ENCODE measurements at regions not wholly inside any gene's neighbourhood (a gene's known extent, or its start where the extent isn't known, plus 50 kb on each side); places are given as distances from the start of the nearest gene placed in this dataset.

GRCh38 chr5:152288499-152288898 is 116.6 kb downstream of the NMUR2 start:
- Histone ChIP-seq H3K27me3 (ENCODE audit: control insufficient read depth in 4 of 4, insufficient read depth in 4 of 4, low read length in 3 of 4) (peaks cover 0 to 3% (median 0%) of the 10 kb centered on the region in 4 donors), H3K4me1 (ENCODE audit: control insufficient read depth in 4 of 4, insufficient read depth in 4 of 4, low read length in 3 of 4) (peaks cover 0 to 1% (median 0%) of the 10 kb centered on the region in 4 donors), H3K9ac (ENCODE audit: low read depth in 1 of 2, low read length in 2 of 2) (no peak overlapping the region), H3K4me3 (ENCODE audit: low read depth in 1 of 3, low read length in 3 of 3) (no peak overlapping the region), H3K36me3 (ENCODE audit: control insufficient read depth in 4 of 4, insufficient read depth in 3 of 4, low read depth in 1 of 4, low read length in 3 of 4) (no peaks in the 10 kb centered on the region), H3K27ac (ENCODE audit: low read depth in 1 of 2, low read length in 2 of 2) (no peak overlapping the region), H3K9me3 (ENCODE audit: control insufficient read depth in 4 of 4, low read length in 3 of 4) (peaks cover 0 to 15% (median 3%) of the 10 kb centered on the region in 4 donors)
- 58% methylated on average over 6 of the region's 6 CpGs for WGBS
- TF ChIP-seq YY1 (IDR thresholded peaks at IDR 0.05) (no peak), RAD21 (IDR thresholded peaks at IDR 0.05) (no peak)
- no peak for DNase-seq (ENCODE audit: low spot score)

GRCh38 chr5:152285764-152286163 is 119.3 kb downstream of the NMUR2 start:
- Histone ChIP-seq H3K36me3 (ENCODE audit: control insufficient read depth in 4 of 4, insufficient read depth in 3 of 4, low read depth in 1 of 4, low read length in 3 of 4) (no peaks in the 10 kb centered on the region), H3K9ac (ENCODE audit: low read depth in 1 of 2, low read length in 2 of 2) (no peak overlapping the region), H3K4me1 (ENCODE audit: control insufficient read depth in 4 of 4, insufficient read depth in 4 of 4, low read length in 3 of 4) (peaks cover 0 to 1% (median 0%) of the 10 kb centered on the region in 4 donors), H3K4me3 (ENCODE audit: low read depth in 1 of 3, low read length in 3 of 3) (no peak overlapping the region), H3K27ac (ENCODE audit: low read depth in 1 of 2, low read length in 2 of 2) (no peak overlapping the region), H3K27me3 (ENCODE audit: control insufficient read depth in 4 of 4, insufficient read depth in 4 of 4, low read length in 3 of 4) (peaks cover 0 to 3% (median 0%) of the 10 kb centered on the region in 4 donors), H3K9me3 (ENCODE audit: control insufficient read depth in 4 of 4, low read length in 3 of 4) (peaks cover 0 to 6% (median 2%) of the 10 kb centered on the region in 4 donors)
- no peak for DNase-seq (ENCODE audit: low spot score)
- TF ChIP-seq HNF4G (IDR thresholded peaks at IDR 0.05), result no peak
- no peak for TF ChIP-seq HNF4A (conservative IDR thresholded peaks at IDR 0.05)
- no peak for TF ChIP-seq YY1 (IDR thresholded peaks at IDR 0.05)
- TF ChIP-seq RXRA (IDR thresholded peaks at IDR 0.05), result no peak
- TF ChIP-seq RAD21 (IDR thresholded peaks at IDR 0.05), result no peak
- no peak for TF ChIP-seq ZBTB33 (IDR thresholded peaks at IDR 0.05)
- WGBS, result 58% methylated on average over 3 of the region's 3 CpGs

- no peak for DNase-seq (ENCODE audit: low spot score)
- H3K27me3 ChIP-seq (ENCODE audit: control insufficient read depth in 4 of 4, insufficient read depth in 4 of 4, low read length in 3 of 4), result no peaks in the 10 kb centered on the region
- WGBS, result 57% methylated on average over 1 of the region's 1 CpG
- no peak overlapping the region for H3K27ac ChIP-seq (ENCODE audit: low read depth in 1 of 2, low read length in 2 of 2)
- TF ChIP-seq REST (IDR thresholded peaks at IDR 0.05) (no peak), SP1 (IDR thresholded peaks at IDR 0.05) (no peak), ZBTB33 (IDR thresholded peaks at IDR 0.05) (no peak), RAD21 (IDR thresholded peaks at IDR 0.05) (no peak), TAF1 (conservative IDR thresholded peaks at IDR 0.05) (no peak), GABPA (IDR thresholded peaks at IDR 0.05 in 1 of 2, conservative IDR thresholded peaks at IDR 0.05 in 1 of 2) (no peak), RXRA (IDR thresholded peaks at IDR 0.05) (no peak), FOXA2 (IDR thresholded peaks at IDR 0.05) (no peak)
- H3K4me3 ChIP-seq (ENCODE audit: low read depth in 1 of 3, low read length in 3 of 3), result no peak overlapping the region
- no peaks in the 10 kb centered on the region for H3K36me3 ChIP-seq (ENCODE audit: control insufficient read depth in 4 of 4, insufficient read depth in 3 of 4, low read depth in 1 of 4, low read length in 3 of 4)
- H3K9ac ChIP-seq (ENCODE audit: low read depth in 1 of 2, low read length in 2 of 2), result no peak overlapping the region
- peaks cover 0 to 6% (median 3%) of the 10 kb centered on the region in 4 donors for H3K9me3 ChIP-seq (ENCODE audit: control insufficient read depth in 4 of 4, low read length in 3 of 4)
- H3K4me1 ChIP-seq (ENCODE audit: control insufficient read depth in 4 of 4, insufficient read depth in 4 of 4, low read length in 3 of 4), result no peaks in the 10 kb centered on the region
Measured at GRCh38 chr5:152282331-152282730, 122.7 kb downstream of the NMUR2 start.

Data from liver (tissue), 7 donors.